ENCODE measurements at regions not wholly inside any gene's neighbourhood (a gene's known extent, or its start where the extent isn't known, plus 50 kb on each side); places are given as distances from the start of the nearest gene placed in this dataset.
"Not testable (repeated sequence)": the region's sequence is repeated elsewhere in the genome, so short reads cannot be mapped to it uniquely, and the experiment has no call there.

- DNase-seq (ENCODE audit: low read depth) = no peak
These were observed 194.4 kb downstream of the TAF11L14 start for GRCh38 chr5:17828681-17829080.

DNA sequence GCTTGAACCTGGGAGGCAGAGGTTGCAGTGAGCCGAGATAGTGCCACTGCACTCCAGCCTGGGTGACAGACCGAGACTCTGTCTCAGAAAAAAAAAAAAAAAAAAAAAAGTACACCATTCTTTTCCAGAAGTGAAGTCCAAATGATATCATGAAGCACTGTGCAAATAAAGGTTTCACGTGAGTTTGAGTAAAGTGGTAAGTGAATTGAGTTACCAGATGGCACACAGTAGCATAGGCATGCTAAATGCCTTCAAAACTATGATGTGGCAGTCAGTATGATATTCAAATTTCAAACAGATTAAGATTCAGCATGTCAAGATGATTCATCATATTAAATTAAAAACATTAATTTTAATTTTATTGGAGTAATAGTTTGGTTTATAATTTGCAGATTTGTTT is 195.2 kb downstream of the TAF11L14 start:
- no peak for DNase-seq (ENCODE audit: low read depth)

GRCh38 chr5:17831279-17831678 is 197.0 kb downstream of the TAF11L14 start:
- no peak for DNase-seq (ENCODE audit: low read depth)

- DNase-seq (ENCODE audit: low read depth) = no peak
These were observed 198.9 kb downstream of the TAF11L14 start for GRCh38 chr5:17832949-17833745.

DNA sequence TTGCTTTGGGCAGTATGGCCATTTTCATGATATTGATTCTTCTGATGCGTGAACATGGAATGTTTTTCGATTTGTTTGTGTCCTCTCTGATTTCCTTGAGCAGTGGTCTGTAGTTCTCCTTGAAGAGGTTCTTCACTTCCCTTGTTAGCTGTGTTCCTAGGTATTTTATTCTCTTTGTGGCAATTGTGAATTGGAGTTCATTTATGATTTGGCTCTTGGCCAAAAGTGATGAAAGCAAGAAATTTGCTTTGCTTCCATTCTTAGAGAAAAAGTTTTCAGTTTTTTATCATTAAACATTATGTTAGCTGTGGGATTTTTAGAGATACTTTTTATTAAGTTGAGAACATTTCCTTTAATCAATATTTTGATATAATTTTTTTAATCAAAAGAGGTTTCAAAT is 203.5 kb downstream of the TAF11L14 start:
- no peak for DNase-seq (ENCODE audit: low read depth)

GRCh38 chr5:17838469-17838868 is 204.2 kb downstream of the TAF11L14 start:
- no peak for DNase-seq (ENCODE audit: low read depth)

- DNase-seq (ENCODE audit: low read depth) = no peak
These were observed 205.6 kb downstream of the TAF11L14 start for GRCh38 chr5:17839848-17840247.

DNA sequence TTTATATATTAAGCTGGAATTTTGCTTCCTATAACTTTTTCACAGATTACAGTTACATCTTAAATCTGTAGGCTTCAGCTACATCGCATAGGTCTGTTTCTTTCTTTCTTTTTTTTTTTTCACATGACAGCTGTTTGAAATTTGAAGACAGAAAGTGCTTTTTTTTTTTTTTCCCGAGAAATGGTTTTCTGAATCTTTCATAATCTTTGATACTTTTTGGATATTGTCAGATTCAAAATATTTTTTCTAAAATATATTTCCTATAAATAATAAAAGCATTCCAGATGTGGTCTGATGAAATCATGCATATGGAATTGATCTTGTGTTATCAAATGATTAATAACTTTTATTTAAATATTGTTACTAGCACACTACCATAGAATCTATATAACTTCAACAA is 212.2 kb downstream of the TAF11L14 start:
- no peak for DNase-seq (ENCODE audit: low read depth)

DNA sequence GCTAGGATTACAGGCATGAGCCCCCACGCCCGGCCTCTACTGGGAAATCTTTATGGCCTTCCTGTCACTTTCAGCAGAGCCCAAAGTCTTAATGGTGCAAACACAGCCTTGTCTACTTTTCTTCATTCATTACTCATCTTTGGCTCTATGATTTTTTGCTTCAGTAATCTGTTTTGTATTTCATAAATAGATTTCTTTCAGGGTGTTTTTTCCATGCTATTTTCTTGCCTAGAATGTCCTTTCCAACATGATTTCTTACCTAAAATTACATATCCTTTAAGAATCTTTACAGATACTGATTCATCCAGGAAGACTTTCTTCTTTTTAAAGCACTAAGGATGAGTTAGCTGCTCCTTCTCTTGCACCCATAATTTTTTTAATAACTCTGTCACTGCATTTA is 213.0 kb downstream of the TAF11L14 start:
- DNase-seq (ENCODE audit: low read depth) = no peak

DNA sequence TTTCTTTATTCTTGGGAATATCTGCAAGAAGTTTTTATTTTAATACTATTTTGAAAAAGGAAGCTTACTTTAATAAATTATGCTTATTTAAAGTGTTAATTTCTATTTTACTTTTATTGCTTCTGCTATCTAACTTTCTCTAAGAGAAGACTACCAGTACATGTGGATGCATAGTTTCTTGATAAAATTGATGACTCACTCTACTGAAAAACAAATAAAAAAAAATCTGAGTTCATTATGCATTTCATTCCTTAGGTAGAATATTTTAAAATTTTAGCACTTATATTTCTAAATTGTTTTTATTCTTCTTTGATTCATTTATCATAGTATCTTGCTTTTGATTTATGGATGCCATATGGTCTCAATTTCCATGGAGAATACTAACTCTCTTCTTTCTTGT is 217.9 kb downstream of the TAF11L14 start:
- no peak for DNase-seq (ENCODE audit: low read depth)

DNA sequence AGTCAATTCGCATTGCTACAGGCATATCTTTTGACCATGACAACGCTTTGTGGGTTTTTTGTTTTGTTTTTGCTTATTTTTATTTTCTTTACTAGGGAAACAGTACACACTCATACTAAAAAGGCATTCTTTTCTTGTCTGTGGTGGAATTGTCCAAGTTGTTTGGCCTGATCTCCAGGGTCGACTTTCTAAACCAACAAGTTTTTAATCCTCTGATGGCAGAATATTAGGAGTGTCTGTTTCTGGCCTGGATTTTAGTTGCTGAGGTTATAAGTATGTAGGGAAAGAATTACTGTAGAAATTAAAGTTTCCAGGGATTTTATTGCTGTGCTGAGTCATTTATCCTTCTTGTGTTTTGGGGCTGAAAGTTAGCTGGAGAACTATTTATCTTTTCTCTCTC is 218.5 kb downstream of the TAF11L14 start:
- DNase-seq (ENCODE audit: low read depth) = no peak

- DNase-seq (ENCODE audit: low read depth) = no peak
These were observed 220.6 kb downstream of the TAF11L14 start for GRCh38 chr5:17854901-17855300.

GRCh38 chr5:17860660-17861315 is 226.5 kb downstream of the TAF11L14 start:
- no peak for DNase-seq (ENCODE audit: low read depth)

GRCh38 chr5:17864903-17865302 is 230.6 kb downstream of the TAF11L14 start:
- not testable (repeated sequence) for DNase-seq (ENCODE audit: low read depth)

DNA sequence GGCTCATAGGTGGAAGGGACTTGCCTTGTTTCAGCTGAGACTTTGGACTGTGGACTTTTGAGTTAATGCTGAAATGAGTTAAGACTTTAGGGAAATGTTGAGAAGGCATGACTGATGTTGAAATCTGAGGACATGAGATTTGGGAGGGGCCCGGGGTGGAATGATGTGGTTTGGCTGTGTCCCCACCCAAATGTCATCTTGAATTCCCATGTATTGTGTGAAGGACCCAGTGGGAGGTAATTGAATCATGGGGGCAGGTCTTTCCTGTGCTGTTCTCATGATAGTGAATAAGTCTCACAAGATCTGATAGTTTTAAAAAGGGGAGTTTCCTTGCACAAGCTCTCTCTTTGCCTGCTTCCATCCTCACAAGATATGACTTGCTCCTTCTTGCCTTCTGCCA is 231.7 kb downstream of the TAF11L14 start:
- DNase-seq (ENCODE audit: low read depth) = not testable (repeated sequence)

GRCh38 chr5:17872204-17872603 is 237.9 kb downstream of the TAF11L14 start:
- DNase-seq (ENCODE audit: low read depth) = no peak

DNA sequence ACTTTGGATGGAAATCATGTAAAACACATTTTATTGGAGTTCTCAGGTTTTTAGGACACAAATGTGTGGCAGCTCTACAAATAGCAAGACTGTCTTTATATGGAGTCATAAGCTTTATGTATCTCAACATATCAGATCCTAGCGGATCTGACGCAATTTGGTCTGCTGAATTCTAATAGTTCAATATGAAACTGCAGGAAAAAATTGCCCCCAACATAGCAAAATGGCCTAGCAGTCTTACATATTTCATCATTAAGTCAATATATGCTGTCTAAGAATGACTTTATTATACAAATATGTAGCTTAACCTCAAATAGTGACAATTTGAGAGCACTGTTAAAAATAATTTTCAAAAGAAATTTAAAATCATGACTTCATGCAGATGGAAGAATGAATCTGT is 244.3 kb downstream of the TAF11L14 start:
- no peak for DNase-seq (ENCODE audit: low read depth)

- DNase-seq (ENCODE audit: low read depth) = no peak
These were observed 245.0 kb downstream of the TAF11L14 start for GRCh38 chr5:17879276-17879675.

GRCh38 chr5:17880869-17881268 is 246.6 kb downstream of the TAF11L14 start:
- DNase-seq (ENCODE audit: low read depth) = no peak

DNA sequence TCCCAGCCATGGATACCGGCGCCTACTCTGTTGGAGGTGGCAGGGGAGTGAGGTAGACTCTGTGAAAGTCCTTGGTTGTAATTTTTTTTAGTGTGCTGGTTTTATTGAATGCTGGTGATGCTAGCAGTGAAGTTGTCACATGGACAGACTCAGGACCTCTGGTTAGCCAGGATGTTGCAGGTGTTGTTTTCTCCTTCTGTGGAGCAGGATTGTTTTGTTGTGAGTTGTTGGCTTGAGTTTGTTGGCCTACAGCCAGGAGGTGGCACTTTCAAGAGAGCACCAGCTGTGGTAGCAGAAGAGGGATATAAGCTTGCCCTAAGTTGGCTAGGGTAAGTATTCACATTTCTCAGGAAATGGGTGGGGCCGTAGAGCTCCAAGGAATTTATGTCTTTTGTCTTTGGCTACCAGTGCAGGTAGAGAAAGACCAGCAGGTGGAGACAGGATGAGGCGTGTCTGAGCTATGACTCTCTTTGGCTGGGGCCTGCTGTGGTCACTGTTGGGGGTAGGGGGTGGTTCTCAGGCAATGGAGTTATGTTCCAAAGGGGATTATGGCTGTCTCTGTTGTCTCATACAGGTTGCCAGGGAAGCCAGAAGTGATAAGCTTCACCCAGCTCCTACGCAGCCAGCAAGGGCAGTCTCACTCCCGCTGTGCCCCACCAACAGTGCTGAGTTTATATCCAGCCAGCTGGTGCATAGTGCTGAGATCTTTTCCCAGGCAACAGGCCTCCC is 248.7 kb downstream of the TAF11L14 start:
- DNase-seq (ENCODE audit: low read depth) = no peak

GRCh38 chr5:17888155-17888554 is 253.9 kb downstream of the TAF11L14 start:
- DNase-seq (ENCODE audit: low read depth) = no peak

GRCh38 chr5:17890501-17890900 is 256.2 kb downstream of the TAF11L14 start:
- DNase-seq (ENCODE audit: low read depth) = no peak

DNA sequence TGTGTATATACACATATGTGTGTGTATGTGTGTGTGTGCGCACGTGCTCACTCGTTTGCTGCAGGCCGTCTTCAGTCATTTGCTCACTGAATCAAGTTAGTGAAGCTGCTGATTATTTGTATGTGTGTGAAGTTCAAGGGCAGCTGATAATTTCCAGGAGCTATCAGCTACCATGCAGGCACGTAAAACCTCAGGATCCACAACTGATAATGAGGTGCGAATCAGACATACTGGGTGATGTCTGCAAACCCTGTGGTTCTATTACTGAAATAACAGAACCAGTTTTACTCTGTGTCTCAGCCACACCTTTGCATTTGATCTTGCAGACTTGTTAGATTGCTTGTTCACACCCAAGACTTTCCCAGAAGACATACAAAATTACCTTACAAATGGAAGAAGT is 257.6 kb downstream of the TAF11L14 start:
- no peak for DNase-seq (ENCODE audit: low read depth)

Measured in stimulated activated CD8-positive, alpha-beta memory T cell treated with anti-CD3 and anti-CD28 coated beads, Interleukin-4, amount 100 ng/mL, for 24 hours (primary cell).